GM23338 (cell line): ENCODE measurements at regions not wholly inside any gene's neighbourhood (a gene's known extent, or its start where the extent isn't known, plus 50 kb on each side); places are given as distances from the start of the nearest gene placed in this dataset.

Source experiments
- ATAC-seq: fragments of 200-7000 bp; cut with Tn5 transposase; 3 replicates; pipeline ENCODE4 v1.9.1; 2020
- DNase-seq: peaks from one replicate; pipeline ENCODE4 v3.0.0-alpha.2; 2015; ENCODE audit warnings: low spot score
- H2AFZ ChIP-seq: fragments of 200-600 bp; sonication (generic); 2 replicates; pipeline ENCODE4 v1.8.0; 2016; ENCODE audit warnings: antibody characterized with exemption, mild to moderate bottlenecking, moderate library complexity
- H3F3A ChIP-seq: fragments of 200-600 bp; sonication (generic); replicated peaks from 2 replicates; pipeline ENCODE4 v1.8.0; 2017; ENCODE audit warnings: antibody characterized with exemption, mixed run types, low read depth
- H3K27ac ChIP-seq: fragments of 200-600 bp; sonication (generic); 2 replicates; pipeline ENCODE4 v1.6.1; 2016; ENCODE audit warnings: low read depth
- H3K27me3 ChIP-seq: fragments of 200-600 bp; sonication (generic); 2 replicates; pipeline ENCODE4 v1.8.0; 2016; ENCODE audit warnings: mild to moderate bottlenecking, mixed run types, moderate library complexity; ENCODE audit not compliant: insufficient read depth
- H3K36me3 ChIP-seq: fragments of 200-600 bp; sonication (generic); 2 replicates; pipeline ENCODE4 v1.8.0; 2016; ENCODE audit warnings: mild to moderate bottlenecking; ENCODE audit not compliant: insufficient read depth
- H3K4me1 ChIP-seq: fragments of 200-600 bp; sonication (generic); 2 replicates; pipeline ENCODE4 v1.8.0; 2016; ENCODE audit warnings: mild to moderate bottlenecking, moderate library complexity; ENCODE audit not compliant: insufficient read depth
- H3K4me2 ChIP-seq: fragments of 200-600 bp; sonication (generic); 2 replicates; pipeline ENCODE4 v1.7.1; 2017; ENCODE audit warnings: mixed run types
- H3K4me3 ChIP-seq: fragments of 200-600 bp; sonication (generic); 2 replicates; pipeline ENCODE4 v1.6.1; 2016; ENCODE audit warnings: mixed run types
- H3K79me2 ChIP-seq: fragments of 200-600 bp; sonication (generic); replicated peaks from 2 replicates; pipeline ENCODE4 v1.8.0; 2017; ENCODE audit warnings: mild to moderate bottlenecking; ENCODE audit not compliant: insufficient read depth
- H3K9me2 ChIP-seq: fragments of 200-600 bp; sonication (generic); 2 replicates; pipeline ENCODE4 v1.8.0; 2017; ENCODE audit not compliant: insufficient read depth
- H4K20me1 ChIP-seq: fragments of 200-600 bp; sonication (generic); replicated peaks from 2 replicates; pipeline ENCODE4 v1.8.0; 2017; ENCODE audit warnings: mild to moderate bottlenecking; ENCODE audit not compliant: insufficient read depth
- H3K27ac Mint-ChIP-seq: 2 replicates; pipeline ENCODE4 v1.8.0; 2020; ENCODE audit warnings: inconsistent platforms, mild to moderate bottlenecking, moderate library complexity, mixed read lengths
- H3K27me3 Mint-ChIP-seq: 3 replicates; pipeline ENCODE4 v1.8.0; 2022; ENCODE audit warnings: low read depth, mild to moderate bottlenecking, moderate library complexity, mixed read lengths, inconsistent platforms; ENCODE audit not compliant: insufficient read depth, poor library complexity
- H3K36me3 Mint-ChIP-seq: 3 replicates; pipeline ENCODE4 v1.8.0; 2021; ENCODE audit warnings: low read depth, mild to moderate bottlenecking, inconsistent platforms, moderate library complexity, mixed read lengths
- H3K4me1 Mint-ChIP-seq: 3 replicates; pipeline ENCODE4 v1.8.0; 2020; ENCODE audit warnings: mild to moderate bottlenecking, inconsistent platforms, mixed read lengths
- H3K4me3 Mint-ChIP-seq: 3 replicates; pipeline ENCODE4 v1.8.0; 2021; ENCODE audit warnings: moderate library complexity, mild to moderate bottlenecking, inconsistent platforms, mixed read lengths
- H3K9me3 Mint-ChIP-seq: 3 replicates; pipeline ENCODE4 v1.8.0; 2020; ENCODE audit warnings: moderate library complexity, mild to moderate bottlenecking, inconsistent platforms, mixed read lengths
- CREB1 ChIP-seq: fragments of 250-450 bp; sonication (Bioruptor Pico); IDR thresholded peaks from 2 replicates; pipeline ENCODE4 v1.5.0; 2020; ENCODE audit warnings: low read depth, mild to moderate bottlenecking, moderate library complexity
- EZH2phosphoT487 ChIP-seq: fragments of 200-600 bp; sonication (generic); IDR thresholded peaks from one replicate; pipeline ENCODE4 v1.8.1; 2018; ENCODE audit warnings: antibody characterized with exemption; ENCODE audit not compliant: unreplicated experiment
- TF ChIP-seq, protein P1 (sequence below): fragments of 250-450 bp; sonication (Bioruptor Pico); IDR thresholded peaks from 2 replicates; pipeline ENCODE4 v1.5.0; 2020; ENCODE audit warnings: mild to moderate bottlenecking, moderate library complexity

DNA sequence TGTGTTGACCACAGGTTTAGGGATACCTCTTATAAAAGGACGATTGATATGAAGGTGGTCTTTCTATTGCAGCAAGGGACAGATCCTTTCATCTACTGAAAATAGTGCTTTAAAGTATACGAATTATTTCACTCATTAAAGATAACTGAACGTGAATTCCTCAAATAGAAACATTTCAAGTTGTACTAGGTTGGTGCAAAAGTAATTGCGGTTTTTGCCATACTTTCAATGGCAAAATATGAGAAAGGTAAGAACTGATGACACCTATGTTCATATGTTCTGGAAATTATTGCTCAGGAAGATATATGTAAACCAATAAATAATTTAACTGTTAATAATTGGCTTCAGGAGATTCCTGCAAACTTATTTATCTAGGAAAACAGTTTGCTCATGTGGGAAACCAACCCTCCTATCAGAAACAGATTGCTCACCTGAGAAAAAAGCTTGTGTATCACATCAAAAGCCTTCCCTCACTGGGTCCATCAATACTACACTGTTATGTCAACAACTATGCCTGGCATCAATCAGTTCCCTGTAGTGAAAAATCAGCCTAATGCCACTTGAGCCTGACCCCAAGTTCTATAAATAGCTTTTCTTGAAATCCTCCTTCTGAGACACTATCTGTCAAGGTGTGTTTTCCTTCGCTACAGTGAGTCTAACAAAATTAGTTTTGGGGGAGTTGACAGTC is 81.5 kb upstream of the ACSL3 start (continued):
- TF ChIP-seq CREB1 (CRISPR knock-in tag), result no peak
- TF ChIP-seq, protein P1, sequence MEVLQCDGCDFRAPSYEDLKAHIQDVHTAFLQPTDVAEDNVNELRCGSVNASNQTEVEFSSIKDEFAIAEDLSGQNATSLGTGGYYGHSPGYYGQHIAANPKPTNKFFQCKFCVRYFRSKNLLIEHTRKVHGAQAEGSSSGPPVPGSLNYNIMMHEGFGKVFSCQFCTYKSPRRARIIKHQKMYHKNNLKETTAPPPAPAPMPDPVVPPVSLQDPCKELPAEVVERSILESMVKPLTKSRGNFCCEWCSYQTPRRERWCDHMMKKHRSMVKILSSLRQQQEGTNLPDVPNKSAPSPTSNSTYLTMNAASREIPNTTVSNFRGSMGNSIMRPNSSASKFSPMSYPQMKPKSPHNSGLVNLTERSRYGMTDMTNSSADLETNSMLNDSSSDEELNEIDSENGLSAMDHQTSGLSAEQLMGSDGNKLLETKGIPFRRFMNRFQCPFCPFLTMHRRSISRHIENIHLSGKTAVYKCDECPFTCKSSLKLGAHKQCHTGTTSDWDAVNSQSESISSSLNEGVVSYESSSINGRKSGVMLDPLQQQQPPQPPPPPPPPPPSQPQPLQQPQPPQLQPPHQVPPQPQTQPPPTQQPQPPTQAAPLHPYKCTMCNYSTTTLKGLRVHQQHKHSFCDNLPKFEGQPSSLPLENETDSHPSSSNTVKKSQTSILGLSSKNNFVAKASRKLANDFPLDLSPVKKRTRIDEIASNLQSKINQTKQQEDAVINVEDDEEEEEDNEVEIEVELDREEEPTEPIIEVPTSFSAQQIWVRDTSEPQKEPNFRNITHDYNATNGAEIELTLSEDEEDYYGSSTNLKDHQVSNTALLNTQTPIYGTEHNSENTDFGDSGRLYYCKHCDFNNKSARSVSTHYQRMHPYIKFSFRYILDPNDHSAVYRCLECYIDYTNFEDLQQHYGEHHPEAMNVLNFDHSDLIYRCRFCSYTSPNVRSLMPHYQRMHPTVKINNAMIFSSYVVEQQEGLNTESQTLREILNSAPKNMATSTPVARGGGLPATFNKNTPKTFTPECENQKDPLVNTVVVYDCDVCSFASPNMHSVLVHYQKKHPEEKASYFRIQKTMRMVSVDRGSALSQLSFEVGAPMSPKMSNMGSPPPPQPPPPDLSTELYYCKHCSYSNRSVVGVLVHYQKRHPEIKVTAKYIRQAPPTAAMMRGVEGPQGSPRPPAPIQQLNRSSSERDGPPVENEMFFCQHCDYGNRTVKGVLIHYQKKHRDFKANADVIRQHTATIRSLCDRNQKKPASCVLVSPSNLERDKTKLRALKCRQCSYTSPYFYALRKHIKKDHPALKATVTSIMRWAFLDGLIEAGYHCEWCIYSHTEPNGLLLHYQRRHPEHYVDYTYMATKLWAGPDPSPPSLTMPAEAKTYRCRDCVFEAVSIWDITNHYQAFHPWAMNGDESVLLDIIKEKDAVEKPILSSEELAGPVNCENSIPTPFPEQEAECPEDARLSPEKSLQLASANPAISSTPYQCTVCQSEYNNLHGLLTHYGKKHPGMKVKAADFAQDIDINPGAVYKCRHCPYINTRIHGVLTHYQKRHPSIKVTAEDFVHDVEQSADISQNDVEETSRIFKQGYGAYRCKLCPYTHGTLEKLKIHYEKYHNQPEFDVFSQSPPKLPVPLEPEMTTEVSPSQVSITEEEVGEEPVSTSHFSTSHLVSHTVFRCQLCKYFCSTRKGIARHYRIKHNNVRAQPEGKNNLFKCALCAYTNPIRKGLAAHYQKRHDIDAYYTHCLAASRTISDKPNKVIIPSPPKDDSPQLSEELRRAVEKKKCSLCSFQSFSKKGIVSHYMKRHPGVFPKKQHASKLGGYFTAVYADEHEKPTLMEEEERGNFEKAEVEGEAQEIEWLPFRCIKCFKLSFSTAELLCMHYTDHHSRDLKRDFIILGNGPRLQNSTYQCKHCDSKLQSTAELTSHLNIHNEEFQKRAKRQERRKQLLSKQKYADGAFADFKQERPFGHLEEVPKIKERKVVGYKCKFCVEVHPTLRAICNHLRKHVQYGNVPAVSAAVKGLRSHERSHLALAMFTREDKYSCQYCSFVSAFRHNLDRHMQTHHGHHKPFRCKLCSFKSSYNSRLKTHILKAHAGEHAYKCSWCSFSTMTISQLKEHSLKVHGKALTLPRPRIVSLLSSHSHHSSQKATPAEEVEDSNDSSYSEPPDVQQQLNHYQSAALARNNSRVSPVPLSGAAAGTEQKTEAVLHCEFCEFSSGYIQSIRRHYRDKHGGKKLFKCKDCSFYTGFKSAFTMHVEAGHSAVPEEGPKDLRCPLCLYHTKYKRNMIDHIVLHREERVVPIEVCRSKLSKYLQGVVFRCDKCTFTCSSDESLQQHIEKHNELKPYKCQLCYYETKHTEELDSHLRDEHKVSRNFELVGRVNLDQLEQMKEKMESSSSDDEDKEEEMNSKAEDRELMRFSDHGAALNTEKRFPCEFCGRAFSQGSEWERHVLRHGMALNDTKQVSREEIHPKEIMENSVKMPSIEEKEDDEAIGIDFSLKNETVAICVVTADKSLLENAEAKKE (CRISPR knock-in tag), result no peak

DNA sequence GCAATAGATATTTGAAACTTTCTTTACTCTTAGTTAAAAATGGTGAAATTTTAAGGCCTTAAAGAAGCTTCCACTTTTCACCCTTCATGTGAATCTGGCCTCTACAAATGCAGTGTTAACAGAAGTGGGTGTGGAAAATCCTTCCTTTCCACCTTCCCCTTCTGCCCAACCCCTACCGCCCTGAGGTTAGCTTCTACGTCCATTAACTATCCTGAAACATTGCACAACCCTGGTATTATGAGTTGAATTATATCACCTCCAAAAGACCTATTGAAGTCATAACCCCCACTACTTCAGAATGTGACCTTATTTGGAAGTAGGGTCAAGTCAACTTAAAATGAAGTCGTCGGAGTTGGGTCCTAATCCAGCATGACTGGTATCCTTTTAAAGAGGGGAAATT is 80.8 kb upstream of the ACSL3 start:
- H3K27me3 ChIP-seq, result no peaks in the 10 kb centered on the region
- H3K4me1 ChIP-seq, result no peaks in the 10 kb centered on the region
- DNase-seq (no peak), ATAC-seq (no peak)
- H3K27ac ChIP-seq, result no peak overlapping the region
- TF ChIP-seq EZH2phosphoT487, result no peak
- H4K20me1 ChIP-seq, result no peaks in the 10 kb centered on the region
- Mint-ChIP-seq H3K27me3 (no peaks in the 10 kb centered on the region), H3K27ac (no peak overlapping the region), H3K4me1 (no peaks in the 10 kb centered on the region; the same call in 1 of the 3 replicates), H3K36me3 (no peaks in the 10 kb centered on the region), H3K9me3 (no peaks in the 10 kb centered on the region), H3K4me3 (no peak overlapping the region)
- no peak overlapping the region for H3K4me3 ChIP-seq
- H3K9me2 ChIP-seq, result no peaks in the 10 kb centered on the region; the same call in 1 of the 2 replicates
- no peak overlapping the region for H3K4me2 ChIP-seq
- H3K79me2 ChIP-seq, result no peaks in the 10 kb centered on the region
- no peaks in the 10 kb centered on the region for H3F3A ChIP-seq
- H2AFZ ChIP-seq, result no peak overlapping the region
- no peaks in the 10 kb centered on the region for H3K36me3 ChIP-seq
